GM12892 (cell line): ENCODE measurements at regions not wholly inside any gene's neighbourhood (a gene's known extent, or its start where the extent isn't known, plus 50 kb on each side); places are given as distances from the start of the nearest gene placed in this dataset.

Source experiments
- POLR2A ChIP-seq: IDR thresholded peaks from 2 replicates; pipeline ENCODE4 v1.6.1; 2011; ENCODE audit warnings: low read depth, low read length, control low read depth
- POLR2AphosphoS5 ChIP-seq: IDR thresholded peaks from 2 replicates; pipeline ENCODE4 v1.6.1; 2011; ENCODE audit warnings: low read depth, low read length, control low read depth

GRCh38 chr6:151693366-151693765, 114.1 kb upstream of the ESR1 start:
- TF ChIP-seq POLR2AphosphoS5 (no peak), POLR2A (no peak)
